ENCODE measurements at regions not wholly inside any gene's neighbourhood (a gene's known extent, or its start where the extent isn't known, plus 50 kb on each side); places are given as distances from the start of the nearest gene placed in this dataset. TPM values are rescaled to one million over a fixed set of nuclear protein-coding genes. Genes with fewer than 3 reads are reported as not detected.

DNA sequence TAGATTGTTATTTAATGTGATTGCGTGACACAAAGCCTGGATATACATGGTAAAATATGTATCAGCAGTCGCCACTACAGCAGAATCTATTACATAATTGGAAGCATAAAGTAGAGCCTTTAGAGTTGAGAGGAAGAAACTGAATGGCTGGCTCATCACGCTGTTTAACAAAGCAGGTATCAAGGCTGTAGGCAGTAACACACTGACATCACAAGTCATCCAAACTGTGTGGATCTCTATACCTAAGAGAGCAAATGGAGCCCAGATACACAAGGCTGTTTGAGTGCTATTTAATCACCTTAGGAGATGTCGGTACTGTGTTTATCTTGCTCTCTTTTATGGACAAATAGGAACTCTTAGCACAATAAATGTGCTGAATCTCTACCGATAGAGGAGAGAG is 864.4 kb downstream of the VGLL3 start:
- TF ChIP-seq, protein P1, sequence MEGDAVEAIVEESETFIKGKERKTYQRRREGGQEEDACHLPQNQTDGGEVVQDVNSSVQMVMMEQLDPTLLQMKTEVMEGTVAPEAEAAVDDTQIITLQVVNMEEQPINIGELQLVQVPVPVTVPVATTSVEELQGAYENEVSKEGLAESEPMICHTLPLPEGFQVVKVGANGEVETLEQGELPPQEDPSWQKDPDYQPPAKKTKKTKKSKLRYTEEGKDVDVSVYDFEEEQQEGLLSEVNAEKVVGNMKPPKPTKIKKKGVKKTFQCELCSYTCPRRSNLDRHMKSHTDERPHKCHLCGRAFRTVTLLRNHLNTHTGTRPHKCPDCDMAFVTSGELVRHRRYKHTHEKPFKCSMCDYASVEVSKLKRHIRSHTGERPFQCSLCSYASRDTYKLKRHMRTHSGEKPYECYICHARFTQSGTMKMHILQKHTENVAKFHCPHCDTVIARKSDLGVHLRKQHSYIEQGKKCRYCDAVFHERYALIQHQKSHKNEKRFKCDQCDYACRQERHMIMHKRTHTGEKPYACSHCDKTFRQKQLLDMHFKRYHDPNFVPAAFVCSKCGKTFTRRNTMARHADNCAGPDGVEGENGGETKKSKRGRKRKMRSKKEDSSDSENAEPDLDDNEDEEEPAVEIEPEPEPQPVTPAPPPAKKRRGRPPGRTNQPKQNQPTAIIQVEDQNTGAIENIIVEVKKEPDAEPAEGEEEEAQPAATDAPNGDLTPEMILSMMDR (IDR thresholded peaks at IDR 0.05; ENCODE audit: insufficient read depth, low read depth, low read length) = no peak
- Histone ChIP-seq H3K27me3 (ENCODE audit: control insufficient read depth, insufficient read depth, low read length) (no peaks in the 10 kb centered on the region), H3K4me3 (ENCODE audit: low read depth, low read length) (no peak overlapping the region), H3K36me3 (ENCODE audit: control insufficient read depth, insufficient read depth, low read length) (no peaks in the 10 kb centered on the region)
- DNase-seq (ENCODE audit: low read depth) = no peak
- CTCF ChIA-PET = no interaction called here
- POLR2A ChIA-PET = no interaction called here

Small RNA genes in the stretch of these regions (small RNA-seq; reads per million reads assigned to genes)
- not detected for gene AC108706.1 (ENCODE audit: insufficient read length, low read depth, low replicate concordance)
- not detected for gene RNU6-1129P (ENCODE audit: insufficient read length, low read depth, low replicate concordance)
